ENCODE measurements at regions not wholly inside any gene's neighbourhood (a gene's known extent, or its start where the extent isn't known, plus 50 kb on each side); places are given as distances from the start of the nearest gene placed in this dataset.
"Not testable (repeated sequence)": the region's sequence is repeated elsewhere in the genome, so short reads cannot be mapped to it uniquely, and the experiment has no call there.

DNA sequence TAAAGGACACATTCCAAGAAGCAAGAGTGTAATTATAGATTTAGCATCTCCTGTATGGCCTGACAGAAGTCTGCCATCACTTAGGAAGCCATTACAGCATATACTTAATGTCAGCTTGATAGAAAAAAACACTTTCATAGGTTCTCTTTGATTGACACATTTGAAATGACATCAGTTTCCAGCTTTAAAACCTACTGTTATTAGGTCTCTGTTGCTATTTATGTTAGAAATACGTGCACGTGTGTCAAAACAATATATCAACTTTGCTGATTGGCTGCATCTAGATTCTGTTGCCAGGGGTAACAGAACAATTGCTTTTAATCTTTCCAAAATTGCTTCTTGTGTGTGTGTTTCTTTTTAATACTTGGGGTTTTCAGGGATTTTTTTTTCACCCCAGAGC is 389.3 kb upstream of the ATP11B start:
- DNase-seq (ENCODE audit: low read depth) = no peak

DNA sequence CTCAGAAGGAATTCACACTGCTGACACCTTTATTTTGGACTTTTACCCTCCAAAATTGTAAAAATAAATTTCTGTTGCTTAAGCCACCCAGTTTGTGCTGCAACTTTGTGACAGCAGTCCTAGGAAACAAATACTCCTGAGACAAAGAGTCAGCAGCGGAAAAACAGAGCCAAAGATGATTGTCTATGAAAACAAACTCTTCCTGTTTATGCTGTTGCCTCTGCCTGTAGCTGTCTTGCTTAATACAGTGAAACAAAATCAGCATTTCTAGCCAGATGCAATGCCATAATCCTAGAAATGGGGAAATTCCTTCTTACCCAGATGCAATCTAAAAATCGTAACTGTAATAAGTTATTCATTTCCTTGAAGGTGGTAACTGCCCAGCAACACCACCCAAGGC is 387.5 kb upstream of the ATP11B start:
- no peak for DNase-seq (ENCODE audit: low read depth)

DNA sequence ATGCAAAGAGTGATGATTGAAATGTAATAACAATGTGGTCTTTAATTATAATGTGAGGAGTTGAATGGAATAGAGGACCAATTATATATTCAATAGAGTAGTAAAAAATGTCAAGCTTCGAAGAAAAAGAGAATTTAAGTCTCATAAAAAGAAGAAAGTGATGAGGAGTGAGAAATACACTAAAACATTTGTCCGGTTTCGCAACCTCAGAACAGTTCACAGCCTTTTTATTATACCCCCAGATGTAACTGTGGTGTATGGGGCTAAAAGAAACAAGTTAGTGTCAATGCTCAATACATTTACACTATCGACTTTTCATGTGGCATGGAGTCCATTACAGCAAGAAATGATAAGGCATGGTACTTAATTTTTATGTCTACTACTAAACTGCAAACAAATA is 386.5 kb upstream of the ATP11B start:
- DNase-seq (ENCODE audit: low read depth) = no peak

GRCh38 chr3:182410051-182410450 is 383.3 kb upstream of the ATP11B start:
- DNase-seq (ENCODE audit: low read depth) = no peak

DNA sequence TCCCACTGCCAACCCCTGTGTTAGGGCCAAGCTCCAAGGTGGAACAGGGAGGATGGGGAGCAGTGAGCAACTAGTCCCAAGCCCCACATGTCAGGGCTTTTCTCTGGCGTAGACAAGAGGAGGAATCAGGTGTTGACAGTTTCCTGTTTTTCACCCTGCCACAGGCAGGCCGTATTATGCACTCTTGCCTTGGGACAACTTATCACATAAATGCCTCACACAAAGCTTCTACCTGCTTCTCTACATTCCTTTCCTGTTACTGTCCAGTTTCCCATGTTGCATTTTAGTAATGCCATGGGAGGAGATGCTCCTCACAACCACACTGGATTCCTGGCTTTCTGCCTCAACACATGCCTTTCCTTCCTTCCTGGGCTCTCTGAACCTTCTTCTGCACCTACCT is 381.2 kb upstream of the ATP11B start:
- no peak for DNase-seq (ENCODE audit: low read depth)

- DNase-seq (ENCODE audit: low read depth) = no peak
These were observed 380.2 kb upstream of the ATP11B start for GRCh38 chr3:182413061-182413460.

- DNase-seq (ENCODE audit: low read depth) = no peak
These were observed 379.6 kb upstream of the ATP11B start for GRCh38 chr3:182413682-182414081.

- DNase-seq (ENCODE audit: low read depth) = no peak
These were observed 378.7 kb upstream of the ATP11B start for GRCh38 chr3:182414586-182414985.

DNA sequence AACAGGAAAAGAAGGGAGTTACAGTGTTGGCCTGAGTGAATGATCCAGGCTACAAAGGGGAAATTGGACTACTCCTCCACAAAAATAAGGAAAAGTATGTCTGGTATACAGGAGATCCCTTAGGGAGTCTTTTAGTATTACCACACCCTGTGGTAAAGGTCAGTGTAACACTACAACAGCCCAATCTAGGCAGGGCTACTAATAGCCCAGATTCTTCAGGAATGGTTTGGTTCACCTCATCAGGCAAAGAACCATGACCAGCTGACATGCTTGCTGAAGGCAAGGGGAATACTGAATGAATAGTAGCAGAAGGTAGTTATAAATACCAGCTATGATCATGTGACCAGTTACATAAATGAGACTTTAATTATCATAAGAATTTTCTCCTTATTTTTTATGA is 372.6 kb upstream of the ATP11B start:
- DNase-seq (ENCODE audit: low read depth) = no peak

DNA sequence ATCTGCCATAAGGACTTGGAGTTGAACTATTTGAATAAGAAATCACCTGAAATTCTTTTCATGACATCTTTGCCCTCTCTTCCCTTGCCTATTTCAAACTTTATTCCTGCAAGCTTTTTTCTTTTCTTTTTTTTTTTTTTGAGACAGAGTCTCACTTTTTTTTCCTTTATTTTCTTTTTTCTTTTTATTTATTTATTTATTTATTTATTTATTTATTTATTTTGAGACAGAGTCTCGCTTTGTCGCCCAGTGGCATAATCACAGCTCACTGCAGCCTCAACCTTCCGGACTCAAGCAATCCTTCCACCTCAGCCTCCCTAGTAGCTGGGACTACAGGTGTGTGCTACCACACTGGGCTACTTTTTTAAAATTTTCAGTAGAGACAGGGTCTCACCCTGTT is 369.3 kb upstream of the ATP11B start:
- DNase-seq (ENCODE audit: low read depth) = no peak

- DNase-seq (ENCODE audit: low read depth) = not testable (repeated sequence)
These were observed 367.2 kb upstream of the ATP11B start for GRCh38 chr3:182425926-182426718.

GRCh38 chr3:182431972-182432371 is 361.3 kb upstream of the ATP11B start:
- not testable (repeated sequence) for DNase-seq (ENCODE audit: low read depth)

- DNase-seq (ENCODE audit: low read depth) = no peak
These were observed 357.4 kb upstream of the ATP11B start for GRCh38 chr3:182435860-182436259.

- no peak for DNase-seq (ENCODE audit: low read depth)
These were observed 356.8 kb upstream of the ATP11B start for GRCh38 chr3:182436547-182436946.

DNA sequence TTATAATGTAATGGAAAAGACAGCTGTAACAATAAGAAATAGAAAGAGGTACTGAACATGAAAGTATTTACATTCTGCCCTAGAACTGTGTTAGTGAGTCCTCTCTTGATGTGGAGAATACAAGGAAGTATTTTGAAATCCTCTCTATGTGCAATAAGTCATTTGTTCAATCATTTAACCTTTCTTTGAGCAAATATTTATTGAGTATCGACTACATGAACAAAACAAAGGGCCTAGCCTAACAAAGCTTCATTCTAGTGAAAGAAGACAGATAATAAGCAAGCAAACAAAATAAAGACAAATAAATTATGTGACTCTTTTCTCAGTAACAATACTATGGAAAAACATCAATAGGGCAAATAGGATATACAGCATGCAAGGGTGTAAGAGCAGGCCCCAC is 354.9 kb upstream of the ATP11B start:
- DNase-seq (ENCODE audit: low read depth) = no peak

GRCh38 chr3:182440101-182440500 is 353.2 kb upstream of the ATP11B start:
- no peak for DNase-seq (ENCODE audit: low read depth)

GRCh38 chr3:182445576-182445975 is 347.7 kb upstream of the ATP11B start:
- DNase-seq (ENCODE audit: low read depth) = no peak

- no peak for DNase-seq (ENCODE audit: low read depth)
These were observed 342.1 kb upstream of the ATP11B start for GRCh38 chr3:182450942-182451787.

DNA sequence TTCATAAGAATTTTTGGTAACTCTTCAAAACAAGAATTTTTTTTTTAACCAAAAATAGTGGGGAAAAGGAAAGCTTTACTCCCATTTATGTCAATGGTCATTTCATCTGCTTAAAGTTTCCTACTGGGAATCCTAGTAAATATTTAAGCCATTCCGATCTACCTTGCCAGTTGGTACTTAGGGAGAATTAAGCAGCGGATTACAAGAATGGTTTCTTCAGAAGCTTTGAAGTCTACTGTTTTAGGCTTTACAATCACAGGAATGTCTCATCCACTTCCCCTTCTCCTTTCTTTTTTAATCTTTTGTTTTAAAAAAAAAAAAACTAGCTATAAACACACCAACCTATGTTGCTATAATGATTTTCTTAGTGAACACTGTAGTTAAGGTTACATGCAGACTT is 341.4 kb upstream of the ATP11B start:
- DNase-seq (ENCODE audit: low read depth) = no peak

- DNase-seq (ENCODE audit: low read depth) = no peak
These were observed 338.3 kb upstream of the ATP11B start for GRCh38 chr3:182455011-182455410.

GRCh38 chr3:182460303-182460702 is 333.0 kb upstream of the ATP11B start:
- no peak for DNase-seq (ENCODE audit: low read depth)

- DNase-seq (ENCODE audit: low read depth) = no peak
These were observed 331.2 kb upstream of the ATP11B start for GRCh38 chr3:182462152-182462551.

GRCh38 chr3:182464513-182465145 is 328.7 kb upstream of the ATP11B start:
- DNase-seq (ENCODE audit: low read depth) = no peak
